Fibroblast of skin of back (primary cell): ENCODE measurements at regions not wholly inside any gene's neighbourhood (a gene's known extent, or its start where the extent isn't known, plus 50 kb on each side); places are given as distances from the start of the nearest gene placed in this dataset.
"Not testable (repeated sequence)": the region's sequence is repeated elsewhere in the genome, so short reads cannot be mapped to it uniquely, and the experiment has no call there.

Experiments used
- DNase-seq: peaks from one replicate; pipeline ENCODE4 v3.0.0-alpha.2; 2013

DNA sequence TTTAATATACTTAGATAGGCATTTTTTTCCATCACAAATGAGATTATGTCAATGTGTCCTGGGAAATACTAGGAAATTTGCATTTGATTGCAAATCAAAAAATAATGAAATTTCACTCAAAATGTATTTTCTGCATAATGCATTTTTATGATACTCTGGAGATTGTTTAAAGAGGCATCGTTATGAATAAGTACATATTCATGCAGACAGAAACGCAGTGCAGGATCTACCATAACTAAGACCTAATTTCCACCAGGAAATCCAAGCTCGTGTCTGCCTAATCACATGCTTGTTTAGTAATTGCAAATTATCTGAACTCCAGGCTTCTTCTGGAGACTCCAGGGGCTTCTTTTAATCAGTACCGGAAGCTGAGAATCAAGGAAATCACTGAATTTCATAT lies 163.5 kb upstream of the MXRA5 start:
- DNase-seq = no peak

DNA sequence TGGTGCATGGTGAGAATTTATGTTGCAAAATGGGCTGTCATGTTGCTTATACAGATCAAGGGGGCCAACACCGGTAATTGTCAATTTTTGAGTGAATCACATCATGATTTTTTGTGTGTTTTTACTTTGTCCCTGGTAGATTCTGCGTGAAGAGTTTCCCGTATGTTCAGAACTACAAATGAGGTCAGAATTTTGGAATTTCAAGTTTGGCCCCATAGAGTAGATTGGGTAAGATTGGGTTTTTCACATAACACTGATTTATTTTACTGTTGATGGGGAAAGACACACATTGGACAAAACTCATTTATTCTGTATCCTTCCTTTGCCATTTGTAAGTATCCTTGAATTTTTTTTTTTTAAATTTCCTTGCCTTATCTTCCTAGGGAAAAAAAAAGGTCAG lies 158.5 kb upstream of the MXRA5 start:
- no peak for DNase-seq

DNA sequence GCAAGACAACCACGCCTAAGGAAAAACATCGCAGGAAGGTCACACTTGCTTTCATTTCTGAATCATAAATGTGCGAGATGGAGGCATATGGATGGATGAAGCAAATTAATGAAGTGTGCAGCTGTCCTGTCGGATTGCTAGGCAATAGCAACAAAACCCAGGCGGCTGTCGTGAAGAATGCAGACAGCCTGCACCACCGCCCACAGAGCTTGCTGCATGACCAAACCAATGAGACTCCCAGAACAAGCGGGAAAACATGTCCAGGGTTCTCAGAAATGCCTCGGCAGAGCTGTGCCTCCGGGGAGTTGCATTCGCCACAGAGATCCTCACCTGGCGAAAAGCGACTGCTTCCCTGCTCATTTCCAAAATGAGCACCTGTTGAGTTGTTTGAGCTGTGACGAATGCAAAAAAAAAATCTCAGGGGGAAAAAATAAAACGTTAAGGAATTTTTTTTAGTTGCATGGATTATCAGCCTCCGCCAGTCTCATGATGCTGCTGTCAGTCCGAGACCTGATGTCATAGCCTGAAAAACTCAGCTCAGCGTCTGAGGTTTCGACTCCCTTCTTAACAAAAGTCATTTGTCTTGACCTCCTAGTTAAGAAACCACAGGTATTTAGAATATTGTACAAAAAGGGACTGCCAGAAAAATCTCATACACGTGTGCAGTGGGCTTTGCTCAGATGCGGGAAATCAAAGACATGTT lies 155.5 kb upstream of the MXRA5 start:
- DNase-seq = no peak

DNA sequence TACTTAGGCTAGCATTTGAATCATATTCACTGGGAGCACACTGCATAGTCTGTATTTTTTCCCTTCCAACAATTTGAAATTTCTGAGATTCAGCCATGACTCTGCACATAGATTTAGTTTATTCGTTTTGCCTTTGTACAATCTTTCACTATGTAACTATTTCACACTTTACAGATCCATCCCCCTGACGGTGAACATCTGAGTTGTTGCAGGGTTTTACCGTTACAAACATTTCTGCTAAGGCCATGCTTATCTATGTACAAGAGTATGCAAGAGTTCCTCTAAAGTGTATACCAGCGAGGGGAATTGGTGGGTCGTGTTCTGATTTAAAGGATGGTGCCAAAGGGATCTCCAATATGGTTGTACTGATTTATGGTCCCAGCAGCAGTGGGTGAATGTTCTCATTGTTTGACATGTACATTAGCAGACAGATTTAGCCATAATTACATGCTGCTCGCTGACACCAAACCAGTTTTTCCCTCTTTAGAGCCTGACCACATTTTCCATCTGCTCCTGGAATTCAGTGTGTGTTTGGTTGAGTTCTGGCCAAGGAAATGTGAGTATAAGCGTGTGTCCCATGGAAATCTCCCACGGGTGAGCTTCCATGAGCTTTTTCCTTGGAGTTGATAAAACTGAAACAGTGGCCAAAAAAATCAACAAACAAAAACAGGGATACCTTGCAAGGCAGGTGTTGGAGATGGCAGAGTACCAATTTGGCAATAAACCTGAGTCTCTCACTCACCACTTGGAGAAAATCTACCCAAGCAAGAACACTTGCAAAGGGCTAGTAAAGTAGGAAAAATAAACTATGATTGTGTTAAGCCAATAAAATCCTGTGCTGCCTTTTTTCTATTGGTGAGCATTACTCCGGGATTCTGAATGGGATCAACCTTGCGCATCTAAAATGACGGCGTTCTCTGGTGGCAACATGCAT lies 149.7 kb upstream of the MXRA5 start:
- DNase-seq = not testable (repeated sequence)

DNA sequence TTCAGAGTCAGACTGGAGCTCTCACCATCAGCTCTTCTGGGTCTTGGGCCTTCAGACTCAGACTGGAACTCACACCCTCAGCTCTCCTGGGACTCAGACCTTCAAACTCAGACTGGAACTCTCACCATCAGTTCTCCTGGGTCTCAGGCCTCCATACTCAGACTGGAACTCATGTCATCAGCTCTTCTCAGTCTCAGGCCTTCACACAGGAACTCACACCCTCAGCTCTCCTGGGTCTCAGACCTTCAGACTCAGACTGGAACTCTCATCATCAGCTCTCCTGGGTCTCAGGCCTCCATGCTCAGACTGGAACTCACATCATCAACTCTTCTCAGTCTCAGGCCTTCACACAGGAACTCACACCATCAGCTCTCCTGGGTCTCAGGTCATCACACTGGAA lies 147.2 kb upstream of the MXRA5 start:
- no peak for DNase-seq

DNA sequence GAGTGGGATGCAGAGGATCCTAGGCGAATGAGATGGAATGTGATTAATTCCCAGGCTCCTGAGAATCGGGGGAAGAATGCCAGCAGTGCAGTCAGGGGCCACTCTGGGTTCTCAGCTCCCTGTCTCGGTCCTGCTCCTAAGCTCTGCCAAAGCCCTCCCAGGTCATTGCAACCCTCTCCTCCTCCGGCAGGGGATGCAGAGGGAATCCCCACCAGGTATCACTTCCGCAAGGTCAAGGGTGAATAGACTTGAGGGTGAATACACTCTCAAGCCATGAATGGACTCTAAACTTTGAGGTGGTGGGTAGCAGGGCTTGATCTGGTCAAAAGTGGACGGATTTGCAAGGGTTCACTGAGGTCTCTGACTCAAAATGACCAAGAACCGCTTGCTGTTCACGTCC lies 139.3 kb upstream of the MXRA5 start:
- no peak for DNase-seq

DNA sequence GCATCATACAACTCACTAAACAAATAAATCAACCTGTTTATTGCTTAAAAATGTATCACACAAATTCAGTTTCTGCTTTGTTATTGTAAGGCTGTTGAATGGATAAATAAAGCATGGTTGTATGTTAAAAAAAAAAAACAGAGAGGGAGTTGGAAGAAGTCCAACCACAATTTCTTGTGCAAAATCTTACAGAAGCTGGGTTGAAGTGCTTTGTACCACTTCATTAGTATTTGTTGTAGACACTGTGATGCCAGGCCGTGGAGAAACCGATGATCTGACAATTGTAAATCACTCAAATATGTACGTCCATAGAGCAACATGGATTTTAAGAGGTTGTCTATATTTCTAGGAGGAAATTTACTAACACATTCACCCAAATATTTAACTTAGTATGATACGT lies 132.6 kb upstream of the MXRA5 start:
- DNase-seq = no peak

DNA sequence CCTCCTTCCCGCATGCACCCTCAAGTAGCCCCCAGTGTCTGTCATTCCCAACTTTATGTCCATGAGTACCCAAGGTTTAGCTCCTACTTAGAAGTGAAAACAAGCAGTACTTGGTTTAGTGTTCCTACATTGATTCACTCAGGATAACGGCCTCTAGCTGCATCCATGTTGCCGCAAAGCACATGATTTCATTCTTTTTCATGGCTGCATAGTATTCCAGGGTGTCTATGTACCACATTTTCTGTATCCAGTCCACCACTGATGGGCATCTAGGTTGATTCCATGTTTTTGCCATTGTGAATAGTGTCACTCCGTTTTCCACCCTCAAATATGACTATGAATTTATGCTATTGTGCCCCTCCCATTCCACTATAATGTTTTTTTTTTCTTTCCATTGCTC lies 130.5 kb upstream of the MXRA5 start:
- no peak for DNase-seq

DNA sequence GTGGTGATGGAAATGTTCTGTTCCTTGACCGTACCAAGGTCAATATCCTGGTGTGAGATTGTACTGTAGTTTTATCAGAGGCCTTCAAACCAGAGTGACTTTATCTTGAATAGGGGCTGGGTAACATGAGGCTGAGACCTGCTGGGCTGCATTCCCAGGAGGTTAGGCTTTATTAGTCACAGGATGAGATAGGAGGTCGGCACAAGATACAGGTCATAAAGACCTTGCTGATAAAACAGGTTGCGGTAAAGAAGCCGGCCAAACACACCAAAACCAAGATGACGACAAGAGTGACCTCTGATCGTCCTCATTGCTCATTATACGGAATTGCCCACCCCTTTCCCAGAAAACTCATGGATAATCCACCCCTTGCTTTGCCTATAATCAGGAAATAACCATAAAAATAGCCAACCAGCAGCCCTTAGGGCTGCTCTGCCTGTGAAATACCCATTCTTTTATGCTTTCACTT lies 123.8 kb upstream of the MXRA5 start:
- not testable (repeated sequence) for DNase-seq

DNA sequence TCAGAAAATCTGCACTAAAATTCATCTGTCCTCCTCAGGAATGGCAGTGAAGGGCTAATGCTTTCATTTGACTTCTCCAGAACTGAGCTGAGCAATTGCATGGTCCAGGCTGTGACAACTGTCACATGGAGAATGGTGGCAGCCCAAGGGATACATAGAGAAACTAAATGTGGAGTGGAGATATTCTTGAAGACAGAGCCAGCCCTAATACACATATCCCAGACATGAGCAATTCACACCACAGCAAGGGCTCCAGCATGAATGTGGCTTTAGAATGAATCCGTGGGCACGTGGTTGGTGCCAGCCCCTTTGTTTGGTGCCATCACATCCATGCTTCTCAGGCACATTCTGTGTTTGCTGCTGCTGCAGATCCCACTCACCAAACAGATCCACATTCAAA lies 121.6 kb upstream of the MXRA5 start:
- no peak for DNase-seq

DNA sequence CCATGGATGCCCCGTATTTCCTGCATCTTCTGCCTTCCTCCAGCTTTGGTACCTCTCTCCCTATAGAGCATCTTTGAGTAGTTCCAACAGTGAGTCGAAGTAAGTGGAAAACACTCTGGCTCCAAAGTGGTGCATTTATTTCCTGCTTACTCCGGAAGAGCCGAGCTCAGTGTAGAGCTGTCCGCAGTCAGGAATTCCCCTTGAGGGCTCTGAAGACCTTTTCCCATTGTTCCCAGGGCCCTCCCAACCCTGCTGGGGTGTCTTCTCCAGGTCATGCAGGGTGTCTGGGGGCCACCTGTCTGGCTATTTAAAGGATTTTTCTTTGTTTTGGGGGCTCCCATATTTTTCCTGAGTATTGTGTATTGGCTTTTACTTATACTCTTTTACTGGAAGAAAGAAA lies 118.6 kb upstream of the MXRA5 start:
- no peak for DNase-seq

DNA sequence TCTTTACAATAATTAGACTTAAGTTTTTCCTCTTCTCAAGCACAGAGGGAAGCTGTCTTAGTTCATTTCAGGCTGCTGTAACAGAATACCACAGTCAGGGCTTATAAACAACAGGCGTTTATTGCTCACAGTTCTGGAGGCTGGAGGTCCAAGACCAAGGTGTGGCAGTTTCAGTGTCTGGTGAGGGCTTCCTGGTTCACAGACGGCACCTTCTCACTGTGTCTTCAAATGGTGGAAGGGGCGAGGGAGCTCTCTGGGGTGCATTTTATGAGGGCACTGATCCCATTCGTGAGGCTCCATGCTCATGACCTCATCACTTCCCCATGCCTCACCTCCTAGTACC lies 115.7 kb upstream of the MXRA5 start:
- peak; percentile 1 for DNase-seq

DNA sequence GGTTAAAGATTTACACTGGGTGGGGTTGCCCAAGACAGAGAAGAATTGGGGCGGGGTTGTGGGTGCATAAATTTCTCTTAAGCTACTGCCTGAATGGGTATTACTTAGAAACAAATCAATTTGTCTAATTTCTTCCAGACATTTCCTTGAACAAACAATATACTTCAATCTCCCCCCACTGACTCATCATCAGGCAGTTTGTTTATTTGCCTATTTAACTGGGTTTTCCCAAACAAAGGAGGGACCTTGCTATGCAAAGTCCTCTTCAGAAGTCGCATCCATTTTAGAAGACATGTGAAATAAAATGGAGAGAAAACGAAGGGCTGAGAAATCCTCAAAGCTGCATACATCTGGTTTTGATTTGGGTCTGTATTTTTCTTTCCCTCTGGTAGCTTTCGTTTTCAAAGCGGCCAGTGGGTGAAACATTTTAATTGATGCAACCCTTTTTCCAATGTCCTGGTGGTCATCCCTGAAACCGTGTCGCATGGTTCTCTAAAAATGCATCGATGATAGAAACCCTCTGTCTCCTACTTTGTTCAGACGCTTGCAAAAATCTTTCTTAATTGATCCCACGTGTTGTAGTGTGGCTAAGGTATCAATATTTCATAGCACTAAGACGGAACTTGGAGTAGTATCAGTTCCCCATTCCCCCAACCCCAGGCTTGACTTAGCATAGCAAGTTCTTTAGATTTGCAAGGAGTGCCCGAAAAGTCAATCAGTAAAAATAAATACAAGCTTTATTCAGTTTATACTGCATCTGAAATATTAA lies 115.1 kb upstream of the MXRA5 start:
- DNase-seq = peak; percentile 50

DNA sequence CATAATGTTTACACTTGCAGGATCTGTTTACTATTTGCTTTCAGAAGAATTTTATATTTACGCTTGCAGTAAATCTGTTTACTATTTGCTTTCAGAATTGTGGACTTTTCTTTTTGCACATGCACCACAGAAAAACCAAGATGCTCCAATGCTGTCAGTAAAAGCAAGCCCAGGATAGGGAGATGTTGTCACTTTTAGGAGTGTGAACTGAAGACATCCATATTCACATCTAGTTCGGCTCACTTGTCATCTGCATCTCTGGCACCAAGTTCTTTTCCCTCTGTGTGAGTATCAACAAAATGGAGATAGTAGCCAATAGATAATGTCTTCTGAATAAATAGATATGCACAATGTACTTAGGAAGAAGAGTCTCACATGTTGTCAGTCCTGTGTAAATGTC lies 109.3 kb upstream of the MXRA5 start:
- no peak for DNase-seq

DNA sequence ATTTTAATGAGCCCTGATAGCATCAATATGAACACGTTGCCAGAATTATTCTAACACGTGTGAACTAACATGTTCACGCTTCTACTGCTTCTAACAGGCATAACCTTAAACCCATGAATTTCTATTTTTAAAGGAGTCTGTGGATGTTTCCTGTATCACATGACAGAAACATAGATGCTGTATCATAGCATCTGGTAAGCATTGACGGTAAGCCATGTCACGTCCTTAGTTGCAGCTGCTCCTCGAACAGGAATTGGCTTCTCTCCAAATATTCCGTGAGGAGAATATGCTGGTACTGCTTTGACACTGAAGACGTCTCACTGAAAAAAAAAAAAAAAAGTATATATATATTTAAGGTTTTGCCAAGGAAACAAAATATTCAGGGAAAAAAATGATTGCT lies 105.1 kb upstream of the MXRA5 start:
- peak; percentile 7 for DNase-seq

DNA sequence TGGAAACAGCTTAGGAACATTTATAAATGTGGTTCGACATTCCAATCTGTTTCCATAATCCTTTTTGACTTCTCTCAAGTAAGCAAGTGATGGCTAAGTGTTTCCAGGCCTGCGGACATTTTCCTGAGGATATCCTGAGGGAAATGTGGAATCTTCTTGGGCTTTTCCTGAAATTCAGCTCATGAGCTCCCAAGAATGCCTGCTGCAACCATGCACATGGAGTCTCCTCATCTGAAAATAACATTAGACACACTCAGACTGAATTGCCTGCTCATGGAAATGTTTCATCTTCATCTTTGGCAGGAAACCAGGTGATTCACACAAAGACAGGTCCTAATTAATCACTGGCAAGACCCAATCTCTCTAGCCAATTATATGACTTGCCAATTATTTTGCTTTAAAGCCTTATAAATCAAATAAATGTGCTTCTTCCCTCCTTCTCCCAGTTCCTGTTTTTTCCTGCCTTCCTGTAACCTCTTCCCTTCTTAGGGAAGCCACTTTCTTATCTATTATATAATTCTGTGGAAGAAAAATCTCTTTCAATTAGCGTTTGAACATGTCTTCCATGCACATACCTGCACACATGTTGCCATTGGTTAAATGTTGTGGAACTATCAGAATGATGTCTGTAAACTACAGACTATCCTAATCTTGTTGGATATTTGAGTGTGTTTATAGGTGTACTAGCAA lies 104.6 kb upstream of the MXRA5 start:
- peak; percentile 56 for DNase-seq

DNA sequence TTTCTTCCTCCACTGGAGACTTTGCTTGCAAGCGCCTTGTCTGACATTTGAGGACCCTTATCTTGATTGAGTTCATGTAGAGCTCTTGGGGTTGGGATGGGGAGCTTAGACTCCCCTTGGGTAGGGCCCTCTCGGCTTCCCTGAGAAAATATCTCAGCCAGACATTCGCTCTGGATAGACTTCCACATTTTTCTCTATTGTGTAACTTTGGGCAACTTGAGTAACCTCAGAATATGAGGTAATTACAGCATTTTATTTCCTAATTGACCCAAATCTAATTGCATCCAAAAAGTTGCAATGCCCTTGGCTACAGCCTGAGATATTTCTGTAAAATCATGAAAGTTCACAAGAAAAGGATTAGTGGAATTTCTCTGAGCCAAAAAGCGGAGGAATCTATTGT lies 102.8 kb upstream of the MXRA5 start:
- no peak for DNase-seq

DNA sequence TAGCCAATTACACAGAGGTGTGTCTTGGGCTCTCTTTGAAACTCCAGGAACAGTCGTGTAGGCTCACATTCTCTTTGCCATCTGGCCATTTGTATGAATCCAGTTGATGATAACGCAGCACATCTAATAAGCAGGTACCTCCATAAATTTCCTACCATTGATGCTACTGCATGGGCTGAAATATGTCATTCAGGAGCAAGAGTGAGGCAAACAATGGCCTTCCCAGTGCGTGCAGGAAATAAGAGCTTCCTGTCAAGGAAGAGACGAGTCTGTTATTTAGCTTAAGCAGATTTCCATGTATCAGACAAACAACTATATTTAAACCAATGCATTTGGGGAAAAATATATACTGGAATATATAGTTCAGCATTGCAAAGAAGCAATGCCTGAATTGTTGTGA lies 102.1 kb upstream of the MXRA5 start:
- DNase-seq = no peak

DNA sequence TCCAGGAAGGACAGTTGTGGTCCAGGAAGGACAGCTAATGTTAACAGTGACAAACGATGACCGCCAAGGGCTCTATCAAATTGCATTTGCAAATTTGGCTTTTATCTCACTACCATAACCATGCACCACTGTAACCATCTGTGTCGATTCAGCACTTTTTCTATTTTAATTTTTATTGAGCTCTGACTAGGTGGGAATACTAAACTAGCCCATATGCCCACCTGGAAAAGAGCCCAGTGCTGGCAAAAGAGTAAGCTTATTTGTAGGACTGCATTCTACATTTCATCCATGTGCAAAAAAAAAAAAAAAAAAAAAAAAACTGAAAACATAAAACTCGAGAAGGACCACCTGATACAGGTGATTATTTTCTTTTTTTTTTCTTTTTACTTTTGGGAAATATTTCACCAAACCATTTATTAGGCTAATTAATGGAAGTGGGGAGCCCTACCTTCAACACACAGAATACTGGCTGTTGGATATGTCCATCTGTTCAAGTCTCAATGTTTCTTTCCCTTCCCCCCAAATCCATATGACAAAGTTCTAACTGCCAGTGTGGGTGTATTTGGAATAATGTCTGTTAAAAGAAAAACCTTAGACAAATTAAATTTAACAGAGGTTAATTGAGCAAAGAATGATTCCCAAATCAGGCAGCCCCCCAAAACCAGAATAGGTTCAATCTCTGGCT lies 99.5 kb upstream of the MXRA5 start:
- DNase-seq = no peak

DNA sequence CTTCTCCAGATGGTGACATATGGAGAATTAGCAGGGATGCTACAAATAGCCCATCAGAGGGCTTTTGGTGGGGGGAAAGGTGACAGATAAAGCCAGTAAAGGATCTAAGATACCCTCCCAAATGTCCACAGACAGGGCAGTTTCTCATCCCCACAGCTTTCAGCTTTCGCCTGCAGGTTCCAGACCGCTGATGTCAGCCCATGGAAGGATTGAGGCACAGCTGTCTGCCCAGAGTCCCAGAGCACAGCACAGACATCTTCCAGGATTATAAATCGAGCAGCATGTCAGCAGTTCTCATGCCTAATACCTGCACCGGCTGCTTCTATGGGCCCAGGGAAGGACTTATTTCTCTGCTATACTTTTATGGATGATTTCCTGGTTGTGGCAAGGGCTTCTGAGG lies 96.7 kb upstream of the MXRA5 start:
- DNase-seq = no peak

DNA sequence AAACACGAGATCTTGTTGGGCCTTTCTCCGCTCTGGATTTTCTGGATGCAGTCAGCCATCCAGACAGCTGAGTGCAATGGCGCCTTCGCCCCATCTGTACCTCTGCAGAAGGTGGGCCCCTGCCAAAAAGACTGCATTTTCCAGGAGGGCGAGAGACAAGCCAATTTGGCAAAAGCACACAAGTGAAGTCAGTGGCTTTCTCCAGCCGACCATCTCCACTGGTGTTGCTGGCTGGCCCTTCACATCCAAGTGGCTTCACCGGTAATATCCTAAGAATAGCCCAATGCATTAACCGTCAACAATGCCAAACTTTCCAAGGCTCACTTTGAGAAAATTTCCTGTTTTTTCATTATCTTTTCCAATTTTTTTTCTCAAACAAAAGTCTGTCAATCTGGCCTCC lies 96.2 kb upstream of the MXRA5 start:
- DNase-seq = no peak

DNA sequence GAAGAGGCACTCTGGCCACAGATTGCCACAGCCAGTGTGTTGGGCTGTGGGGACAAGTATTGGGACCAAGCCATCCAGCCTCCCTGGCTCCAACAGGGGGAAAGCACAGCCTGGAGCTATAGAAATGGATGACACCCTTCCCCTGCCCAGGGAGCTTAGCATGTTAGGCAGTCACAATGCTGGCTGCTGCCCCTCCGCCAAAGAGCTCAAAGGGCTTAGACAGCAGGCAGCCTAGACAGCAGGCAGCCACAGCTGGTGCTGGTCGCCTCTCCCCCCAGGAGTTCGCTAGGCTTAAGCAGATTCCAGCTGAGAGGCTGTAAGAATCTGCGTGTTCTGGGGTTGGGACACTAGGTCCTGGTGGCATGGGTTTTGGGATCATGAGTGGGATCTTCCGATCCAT lies 94.5 kb upstream of the MXRA5 start:
- DNase-seq = no peak
